Tibial artery (tissue), 4 donors: ENCODE measurements at regions not wholly inside any gene's neighbourhood (a gene's known extent, or its start where the extent isn't known, plus 50 kb on each side); places are given as distances from the start of the nearest gene placed in this dataset.
A peak's percentile ranks its signal among the peaks of the same experiment; 100 is the strongest.

Experiments used
- DNase-seq, 2 donors: peaks; one replicate each; pipeline ENCODE4 v3.0.0-alpha.2; 2019
- H3K27ac ChIP-seq, 2 donors: fragments of 200-600 bp; sonication (generic) in 1 of 2; 1 replicate in 1 of 2; 2 replicates in 1 of 2; pipeline ENCODE4 v1.5.1; 2018 to 2019; ENCODE audit warnings: mild to moderate bottlenecking in 1 of 2
- H3K27me3 ChIP-seq, 2 donors: fragments of 200-600 bp; sonication (generic) in 1 of 2; one replicate each; pipeline versions ENCODE4 v1.5.1 to v1.6.0; 2016 to 2019
- H3K36me3 ChIP-seq, 3 donors: fragments of 200-600 bp; sonication (generic) in 2 of 3; one replicate each; pipeline ENCODE4 v1.5.1; 2016 to 2019; ENCODE audit warnings: mild to moderate bottlenecking in 2 of 3
- H3K4me1 ChIP-seq, 4 donors: fragments of 200-600 bp; sonication (generic) in 2 of 4; 1 replicate in 3 of 4; 2 replicates in 1 of 4; pipeline ENCODE4 v1.5.1; 2016 to 2019
- H3K4me3 ChIP-seq, 2 donors: fragments of 200-600 bp; sonication (generic) in 1 of 2; 1 replicate in 1 of 2; 2 replicates in 1 of 2; pipeline ENCODE4 v1.5.1; 2018 to 2019; ENCODE audit warnings: mild to moderate bottlenecking in 2 of 2
- H3K9me3 ChIP-seq, 3 donors: fragments of 200-600 bp; sonication (generic) in 1 of 3; one replicate each; pipeline ENCODE4 v1.5.1; 2016 to 2019
- intact Hi-C: fragments of 100-400 bp; cut with DNase I; formaldehyde crosslinking; loops from one replicate; pipeline ENCODE4 v1.15.0; 2023; ENCODE audit warnings: low total_unique reads
- TF ChIP-seq, protein P1 (sequence below), 2 experiments: fragments of 200-600 bp in 1 of 2; fragments of 450-650 bp in 1 of 2; IDR thresholded peaks; one replicate each; pipeline ENCODE4 v1.5.1; 2017 to 2019; ENCODE audit warnings: antibody characterized with exemption in 2 of 2, mild to moderate bottlenecking in 1 of 2, moderate library complexity in 1 of 2

DNA sequence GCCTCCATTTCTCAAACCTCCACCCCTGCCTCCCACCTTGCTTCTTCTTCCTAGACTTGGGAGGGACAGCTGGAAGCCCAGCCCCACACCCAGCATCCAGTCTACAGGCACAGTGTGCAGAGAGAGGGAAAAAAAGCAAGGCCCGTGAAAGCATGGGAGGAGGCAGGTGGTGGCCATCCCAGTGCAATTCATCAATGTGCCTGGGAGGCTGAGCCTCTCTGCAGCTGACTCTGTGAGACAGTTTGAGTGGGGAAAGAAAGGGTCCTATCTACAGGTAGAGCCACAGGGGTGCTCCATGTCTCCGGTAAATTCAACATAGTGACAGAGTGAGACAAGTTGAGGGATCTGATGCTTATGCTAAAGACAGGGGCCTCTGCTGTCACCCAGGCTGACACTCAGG, 340.6 kb downstream of the DYSF start:
- no peaks in the 10 kb centered on the region for H3K9me3 ChIP-seq
- no peak overlapping the region for H3K27ac ChIP-seq
- no peaks in the 10 kb centered on the region for H3K27me3 ChIP-seq
- peaks cover 0 to 29% (median 16%) of the 10 kb centered on the region in 4 donors for H3K4me1 ChIP-seq
- intact Hi-C loops, result no loop called here
- no peak overlapping the region for H3K4me3 ChIP-seq
- TF ChIP-seq, protein P1, sequence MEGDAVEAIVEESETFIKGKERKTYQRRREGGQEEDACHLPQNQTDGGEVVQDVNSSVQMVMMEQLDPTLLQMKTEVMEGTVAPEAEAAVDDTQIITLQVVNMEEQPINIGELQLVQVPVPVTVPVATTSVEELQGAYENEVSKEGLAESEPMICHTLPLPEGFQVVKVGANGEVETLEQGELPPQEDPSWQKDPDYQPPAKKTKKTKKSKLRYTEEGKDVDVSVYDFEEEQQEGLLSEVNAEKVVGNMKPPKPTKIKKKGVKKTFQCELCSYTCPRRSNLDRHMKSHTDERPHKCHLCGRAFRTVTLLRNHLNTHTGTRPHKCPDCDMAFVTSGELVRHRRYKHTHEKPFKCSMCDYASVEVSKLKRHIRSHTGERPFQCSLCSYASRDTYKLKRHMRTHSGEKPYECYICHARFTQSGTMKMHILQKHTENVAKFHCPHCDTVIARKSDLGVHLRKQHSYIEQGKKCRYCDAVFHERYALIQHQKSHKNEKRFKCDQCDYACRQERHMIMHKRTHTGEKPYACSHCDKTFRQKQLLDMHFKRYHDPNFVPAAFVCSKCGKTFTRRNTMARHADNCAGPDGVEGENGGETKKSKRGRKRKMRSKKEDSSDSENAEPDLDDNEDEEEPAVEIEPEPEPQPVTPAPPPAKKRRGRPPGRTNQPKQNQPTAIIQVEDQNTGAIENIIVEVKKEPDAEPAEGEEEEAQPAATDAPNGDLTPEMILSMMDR (IDR thresholded peaks at IDR 0.05), result no peak
- DNase-seq, result peak in 1 of 2 donors; percentile 20
- H3K36me3 ChIP-seq, result no peaks in the 10 kb centered on the region

DNA sequence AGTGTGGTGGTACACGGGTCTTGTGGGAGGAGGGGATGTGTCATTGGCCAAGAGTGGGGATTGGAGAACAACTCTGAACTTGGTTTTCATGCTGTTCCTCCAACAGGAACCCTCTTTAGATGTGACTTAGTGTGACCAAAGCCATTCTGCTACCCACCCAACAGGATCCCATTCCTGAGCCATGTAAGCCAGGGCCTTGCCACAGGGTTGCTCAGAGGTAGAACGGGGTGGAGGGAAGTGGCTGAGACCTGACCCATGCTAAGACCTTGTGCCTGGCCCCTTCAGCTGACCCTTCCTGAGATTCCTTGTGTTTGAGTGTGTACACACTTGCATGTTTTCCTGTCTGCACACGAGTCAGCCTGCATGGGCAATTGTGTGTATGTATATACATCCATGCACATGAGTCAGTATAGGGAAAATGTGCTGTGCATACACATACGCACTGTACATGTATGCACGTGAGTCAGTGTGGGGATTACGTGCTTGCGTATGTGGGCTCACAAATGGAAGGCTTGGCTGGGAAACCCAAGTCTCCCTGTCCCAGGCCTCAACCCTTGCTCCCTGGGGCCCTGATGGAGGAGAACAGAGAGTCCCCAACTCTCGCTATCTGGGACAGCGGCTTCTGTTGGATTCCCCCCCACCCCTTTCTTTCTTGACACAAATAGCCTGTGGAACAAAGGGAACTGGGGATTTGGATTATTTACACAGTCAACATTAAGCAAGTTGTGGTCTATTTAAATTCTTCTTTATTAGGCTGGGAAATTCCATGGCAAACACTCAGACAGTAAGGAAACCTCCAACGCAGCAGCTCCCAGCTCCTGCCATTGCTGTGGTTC, 339.8 kb downstream of the DYSF start:
- TF ChIP-seq, protein P1 (IDR thresholded peaks at IDR 0.05), result no peak
- H3K27me3 ChIP-seq, result no peaks in the 10 kb centered on the region
- H3K4me3 ChIP-seq, result no peak overlapping the region
- peaks cover 0 to 29% (median 14%) of the 10 kb centered on the region in 4 donors for H3K4me1 ChIP-seq
- intact Hi-C loops, result no loop called here
- no peak overlapping the region for H3K27ac ChIP-seq
- H3K9me3 ChIP-seq, result no peaks in the 10 kb centered on the region
- no peaks in the 10 kb centered on the region for H3K36me3 ChIP-seq
- peak in 1 of 2 donors; percentile 44 for DNase-seq

DNA sequence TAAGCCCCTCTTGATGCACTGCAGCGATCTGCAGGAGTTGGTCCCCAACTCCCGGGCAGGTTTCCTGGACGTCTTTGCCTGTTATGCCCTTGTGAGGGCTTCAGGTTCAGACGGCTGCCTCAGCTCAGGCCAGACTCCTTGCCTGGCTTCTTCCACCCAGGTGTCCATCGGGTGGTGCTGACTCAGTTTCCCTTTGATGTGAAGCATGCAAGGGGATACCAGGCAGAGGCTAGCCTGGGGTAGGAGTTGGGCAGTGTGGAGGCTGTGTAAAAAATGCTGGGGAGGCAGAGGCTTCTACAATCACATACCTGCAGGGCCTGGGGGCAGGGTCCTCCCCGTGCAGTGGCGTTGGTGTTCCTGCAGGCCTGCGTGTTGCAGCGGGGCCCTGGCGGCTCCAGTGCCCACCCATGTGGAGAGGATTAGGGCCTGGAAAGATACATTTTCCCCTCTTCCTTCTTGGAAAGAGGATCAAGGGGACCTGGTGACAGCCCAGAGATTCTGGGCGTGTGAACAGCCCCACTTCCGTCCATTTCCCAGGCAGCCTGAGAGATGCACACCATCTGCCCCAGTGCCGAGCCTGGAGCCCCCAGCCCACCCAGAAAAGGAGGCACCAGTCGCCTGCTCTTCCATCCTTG, 338.3 kb downstream of the DYSF start:
- intact Hi-C loops, result no loop called here
- H3K9me3 ChIP-seq, result no peaks in the 10 kb centered on the region
- H3K27ac ChIP-seq, result no peak overlapping the region
- DNase-seq, result peak in 1 of 2 donors; percentile 43
- no peaks in the 10 kb centered on the region for H3K36me3 ChIP-seq
- TF ChIP-seq, protein P1 (IDR thresholded peaks at IDR 0.05), result no peak
- H3K4me1 ChIP-seq, result peaks cover 0 to 17% (median 11%) of the 10 kb centered on the region in 4 donors
- no peaks in the 10 kb centered on the region for H3K27me3 ChIP-seq
- H3K4me3 ChIP-seq, result no peak overlapping the region

DNA sequence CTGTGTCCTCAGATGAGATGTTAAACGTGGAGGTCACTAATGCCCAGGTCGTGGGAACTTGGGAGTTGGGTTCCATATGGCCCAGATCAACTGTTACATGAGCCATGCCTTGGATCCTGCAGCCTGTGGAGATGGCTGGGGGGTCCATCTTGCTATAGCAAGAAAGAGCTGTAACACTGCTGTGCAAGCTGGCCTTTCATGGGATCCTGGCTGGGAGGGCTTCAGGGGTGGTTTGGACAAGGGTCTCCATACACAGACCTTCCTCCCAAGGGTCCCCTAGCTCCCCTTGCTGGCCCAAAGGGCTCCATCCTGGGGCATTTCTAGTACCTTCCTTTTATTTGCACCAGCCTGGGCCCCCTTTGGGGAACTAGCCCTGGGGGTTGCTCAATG, 337.7 kb downstream of the DYSF start:
- no peaks in the 10 kb centered on the region for H3K36me3 ChIP-seq

DNA sequence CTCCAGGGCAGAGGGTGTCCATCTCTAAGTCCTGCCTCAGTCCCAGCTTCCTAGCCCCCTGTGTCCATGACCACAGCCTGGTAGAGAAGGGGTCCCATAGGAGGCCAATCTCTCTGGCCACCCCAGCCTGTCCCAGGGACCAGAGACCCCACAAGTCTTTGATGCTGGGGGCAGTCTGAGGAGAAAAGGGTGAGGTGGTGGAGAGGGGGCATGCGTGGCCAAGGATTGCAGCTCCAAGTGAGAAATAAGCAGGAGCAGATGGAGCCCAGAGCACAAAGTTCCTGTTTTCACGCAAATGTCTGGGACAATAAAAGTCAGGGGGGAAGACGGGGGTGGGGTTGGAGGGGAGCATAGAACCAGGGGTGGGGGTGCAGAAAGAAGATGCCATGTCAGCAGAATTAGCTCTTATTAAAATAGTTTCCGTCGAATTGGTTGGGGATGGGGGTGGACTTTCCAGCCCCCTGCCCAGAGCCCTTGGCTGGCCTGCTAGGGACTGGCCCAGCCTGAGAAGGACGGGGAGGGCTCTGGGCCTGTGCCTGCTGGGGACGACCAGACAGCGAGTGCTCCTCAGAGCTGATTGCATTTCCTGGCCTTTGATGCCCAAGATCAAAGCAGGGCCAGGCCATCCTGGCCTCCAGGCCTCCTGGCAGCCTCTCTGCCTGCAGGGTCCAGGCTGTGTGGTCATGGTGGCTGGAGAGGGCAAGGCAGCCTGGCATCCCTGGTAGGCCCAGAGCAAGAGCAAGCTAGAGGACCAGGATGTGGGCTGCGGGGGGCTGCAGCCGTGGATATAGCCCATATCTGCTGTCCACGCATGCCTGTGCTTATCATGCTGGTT, 337.1 kb downstream of the DYSF start:
- H3K4me1 ChIP-seq, result peaks cover 0 to 9% (median under 1%) of the 10 kb centered on the region in 4 donors
- H3K36me3 ChIP-seq, result no peaks in the 10 kb centered on the region
- H3K27me3 ChIP-seq, result no peaks in the 10 kb centered on the region
- no peak overlapping the region for H3K27ac ChIP-seq
- TF ChIP-seq, protein P1 (IDR thresholded peaks at IDR 0.05), result no peak
- intact Hi-C loops, result no loop called here
- DNase-seq, result peak in 1 of 2 donors; percentile 43
- H3K9me3 ChIP-seq, result no peaks in the 10 kb centered on the region
- no peak overlapping the region for H3K4me3 ChIP-seq

More for the DNA sequence above, 337.7 kb downstream of the DYSF start:
- TF ChIP-seq, protein P1 (IDR thresholded peaks at IDR 0.05), result no peak
- no peak overlapping the region for H3K4me3 ChIP-seq
- peaks cover 0 to 12% (median 6%) of the 10 kb centered on the region in 4 donors for H3K4me1 ChIP-seq
- DNase-seq, result peak in 1 of 2 donors; percentile 37
- H3K27me3 ChIP-seq, result no peaks in the 10 kb centered on the region
- no peaks in the 10 kb centered on the region for H3K9me3 ChIP-seq
- H3K27ac ChIP-seq, result no peak overlapping the region
- intact Hi-C loops, result no loop called here
